SU-DHL-6 (cell line): ENCODE measurements at regions not wholly inside any gene's neighbourhood (a gene's known extent, or its start where the extent isn't known, plus 50 kb on each side); places are given as distances from the start of the nearest gene placed in this dataset.
"Not testable (repeated sequence)": the region's sequence is repeated elsewhere in the genome, so short reads cannot be mapped to it uniquely, and the experiment has no call there.

ENCODE experiments used
- H2AFZ ChIP-seq: fragments of 200-600 bp; sonication (generic); 2 replicates; pipeline ENCODE4 v1.6.1; 2014; ENCODE audit warnings: low read depth, mild to moderate bottlenecking, moderate library complexity, mixed read lengths, antibody characterized with exemption, low read length; ENCODE audit not compliant: severe bottlenecking
- H3F3A ChIP-seq: fragments of 200-600 bp; shearing (Covaris generic); 2 replicates; pipeline ENCODE4 v1.6.0; 2016; ENCODE audit warnings: antibody characterized with exemption, mild to moderate bottlenecking; ENCODE audit not compliant: insufficient read depth
- H3K27ac ChIP-seq: fragments of 200-600 bp; sonication (generic); 2 replicates; pipeline ENCODE4 v1.5.1; 2016; ENCODE audit warnings: low read depth, mild to moderate bottlenecking, low read length, moderate library complexity, mixed read lengths
- H3K27me3 ChIP-seq: fragments of 200-600 bp; sonication (generic), shearing (Covaris generic); 2 replicates; pipeline ENCODE4 v1.6.0; 2014; ENCODE audit warnings: mild to moderate bottlenecking, low read length
- H3K36me3 ChIP-seq: fragments of 200-600 bp; sonication (generic); 2 replicates; pipeline ENCODE4 v1.6.1; 2014; ENCODE audit warnings: mild to moderate bottlenecking, low read length, mixed read lengths
- H3K4me2 ChIP-seq: fragments of 300-600, 200-600 bp; shearing (Covaris generic), sonication (generic); 2 replicates; pipeline ENCODE4 v1.6.0; 2014; ENCODE audit warnings: low read length, low read depth, mild to moderate bottlenecking; ENCODE audit not compliant: poor library complexity, severe bottlenecking
- H3K4me3 ChIP-seq: fragments of 200-600 bp; sonication (generic); 2 replicates; pipeline ENCODE4 v1.5.1; 2014; ENCODE audit warnings: antibody characterized with exemption, low read length, mild to moderate bottlenecking, mixed read lengths; ENCODE audit not compliant: insufficient read depth, poor library complexity, severe bottlenecking
- H3K79me2 ChIP-seq: fragments of 200-600 bp; sonication (generic); 2 replicates; pipeline ENCODE4 v1.6.1; 2014; ENCODE audit warnings: mild to moderate bottlenecking, low read length, moderate library complexity; ENCODE audit not compliant: insufficient read depth
- H3K9ac ChIP-seq: fragments of 200-600 bp; sonication (generic); 2 replicates; pipeline ENCODE4 v1.7.0; 2014; ENCODE audit warnings: mild to moderate bottlenecking, low read length
- H3K9me2 ChIP-seq: fragments of 200-600 bp; sonication (generic); replicated peaks from 2 replicates; pipeline ENCODE4 v1.6.1; 2014; ENCODE audit warnings: low read length; ENCODE audit not compliant: insufficient read depth
- H3K9me3 ChIP-seq: fragments of 200-600 bp; sonication (generic); 2 replicates; pipeline ENCODE4 v1.6.1; 2014; ENCODE audit warnings: low read length, mixed read lengths; ENCODE audit not compliant: insufficient read depth
- H4K20me1 ChIP-seq: fragments of 200-600 bp; sonication (generic); 2 replicates; pipeline ENCODE4 v1.6.1; 2014; ENCODE audit warnings: low read depth, mild to moderate bottlenecking, antibody characterized with exemption, low read length, moderate library complexity, mixed read lengths
- EZH2phosphoT487 ChIP-seq: fragments of 200-600 bp; sonication (generic), shearing (Covaris generic); conservative IDR thresholded peaks from 2 replicates; pipeline ENCODE4 v1.6.1; 2018; ENCODE audit warnings: mild to moderate bottlenecking, antibody characterized with exemption, low read length, moderate library complexity, mixed read lengths
- TF ChIP-seq, protein P1 (sequence below): fragments of 200-600 bp; sonication (generic); IDR thresholded peaks from one replicate; pipeline ENCODE4 v1.5.1; 2017; ENCODE audit warnings: antibody characterized with exemption, mild to moderate bottlenecking, low read length, moderate library complexity; ENCODE audit not compliant: insufficient read depth, poor library complexity, severe bottlenecking

DNA sequence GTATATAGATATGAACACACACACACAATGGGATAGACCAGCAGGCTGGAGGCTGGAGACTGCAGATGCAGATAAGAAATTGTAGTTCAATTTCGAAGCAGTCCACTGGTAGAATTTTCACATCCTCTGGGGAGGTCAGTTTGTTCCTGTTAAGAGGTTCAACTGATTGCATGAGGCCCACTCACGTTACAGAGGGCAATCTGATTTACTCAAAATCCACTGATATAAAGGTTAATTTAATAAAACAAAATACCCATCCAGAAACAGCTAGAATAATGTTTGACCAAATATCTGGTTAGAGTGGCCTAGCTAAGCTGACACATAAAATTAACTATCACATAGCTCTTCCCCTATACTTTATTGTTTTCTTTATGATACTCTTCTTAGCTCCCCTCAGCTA is 162.9 kb upstream of the SMIM30 start:
- H3K4me3 ChIP-seq: no peak overlapping the region
- H4K20me1 ChIP-seq: no peaks in the 10 kb centered on the region
- H3K79me2 ChIP-seq: no peaks in the 10 kb centered on the region
- no peak overlapping the region for H2AFZ ChIP-seq
- no peaks in the 10 kb centered on the region for H3K9me3 ChIP-seq
- no peaks in the 10 kb centered on the region for H3K27me3 ChIP-seq
- TF ChIP-seq, protein P1, sequence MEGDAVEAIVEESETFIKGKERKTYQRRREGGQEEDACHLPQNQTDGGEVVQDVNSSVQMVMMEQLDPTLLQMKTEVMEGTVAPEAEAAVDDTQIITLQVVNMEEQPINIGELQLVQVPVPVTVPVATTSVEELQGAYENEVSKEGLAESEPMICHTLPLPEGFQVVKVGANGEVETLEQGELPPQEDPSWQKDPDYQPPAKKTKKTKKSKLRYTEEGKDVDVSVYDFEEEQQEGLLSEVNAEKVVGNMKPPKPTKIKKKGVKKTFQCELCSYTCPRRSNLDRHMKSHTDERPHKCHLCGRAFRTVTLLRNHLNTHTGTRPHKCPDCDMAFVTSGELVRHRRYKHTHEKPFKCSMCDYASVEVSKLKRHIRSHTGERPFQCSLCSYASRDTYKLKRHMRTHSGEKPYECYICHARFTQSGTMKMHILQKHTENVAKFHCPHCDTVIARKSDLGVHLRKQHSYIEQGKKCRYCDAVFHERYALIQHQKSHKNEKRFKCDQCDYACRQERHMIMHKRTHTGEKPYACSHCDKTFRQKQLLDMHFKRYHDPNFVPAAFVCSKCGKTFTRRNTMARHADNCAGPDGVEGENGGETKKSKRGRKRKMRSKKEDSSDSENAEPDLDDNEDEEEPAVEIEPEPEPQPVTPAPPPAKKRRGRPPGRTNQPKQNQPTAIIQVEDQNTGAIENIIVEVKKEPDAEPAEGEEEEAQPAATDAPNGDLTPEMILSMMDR: no peak
- TF ChIP-seq EZH2phosphoT487: no peak
- H3K9ac ChIP-seq: no peak overlapping the region
- no peaks in the 10 kb centered on the region for H3K9me2 ChIP-seq
- no peak overlapping the region for H3K27ac ChIP-seq
- no peaks in the 10 kb centered on the region for H3F3A ChIP-seq
- no peaks in the 10 kb centered on the region for H3K36me3 ChIP-seq
- no peak overlapping the region for H3K4me2 ChIP-seq

DNA sequence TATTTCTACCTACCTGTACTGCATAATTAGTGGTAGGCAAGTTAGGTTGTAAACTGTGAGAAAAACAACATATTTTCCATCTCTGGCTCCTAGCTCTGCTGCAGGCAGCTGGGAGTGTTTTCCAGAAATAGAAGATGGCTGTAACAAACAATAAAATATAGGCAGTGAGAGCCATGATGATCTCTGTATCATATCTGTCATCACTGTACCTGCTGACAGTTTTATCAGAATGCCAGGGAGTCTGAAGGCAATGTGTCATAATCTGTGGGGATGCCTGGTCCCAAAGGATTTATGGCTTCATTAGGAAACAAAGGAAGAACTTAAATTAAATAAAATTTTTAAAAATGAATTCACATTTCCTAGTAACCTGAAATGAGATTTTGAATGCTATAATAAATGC is 160.9 kb upstream of the SMIM30 start:
- TF ChIP-seq, protein P1: no peak
- TF ChIP-seq EZH2phosphoT487: no peak
- Histone ChIP-seq H3K4me2 (no peak overlapping the region), H3F3A (no peaks in the 10 kb centered on the region)

DNA sequence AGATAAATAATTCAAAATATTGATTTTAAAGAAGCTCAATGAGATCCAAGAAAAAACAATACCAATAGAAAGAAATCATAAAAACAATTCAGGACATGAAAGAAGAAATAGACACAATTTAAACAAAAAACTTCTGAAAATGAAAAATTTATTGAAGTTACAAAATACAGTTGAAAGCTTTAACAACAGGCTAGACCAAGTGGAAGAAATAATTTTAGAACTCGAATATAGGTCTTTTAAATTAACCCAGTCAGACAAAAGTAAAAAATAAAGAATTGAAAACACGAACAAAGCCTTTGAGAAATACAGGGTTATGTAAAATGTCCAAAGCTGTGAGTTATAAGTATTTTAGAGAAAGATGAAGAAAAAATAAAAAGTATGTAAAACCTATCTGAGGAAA is 152.4 kb upstream of the SMIM30 start:
- H4K20me1 ChIP-seq: no peaks in the 10 kb centered on the region
- no peaks in the 10 kb centered on the region for H3K79me2 ChIP-seq
- H3K9me3 ChIP-seq: no peaks in the 10 kb centered on the region; the same call in 1 of the 2 replicates
- H3F3A ChIP-seq: no peaks in the 10 kb centered on the region
- no peak overlapping the region for H3K4me3 ChIP-seq
- no peak overlapping the region for H3K4me2 ChIP-seq
- TF ChIP-seq EZH2phosphoT487: no peak
- TF ChIP-seq, protein P1: no peak
- 0 out of 2 replicates have a peak, but pooled peaks cover 3% of the 10 kb centered on the region for H3K36me3 ChIP-seq
- no peak overlapping the region for H3K27ac ChIP-seq
- H3K9ac ChIP-seq: no peak overlapping the region
- no peak overlapping the region for H2AFZ ChIP-seq
- no peaks in the 10 kb centered on the region for H3K9me2 ChIP-seq
- no peaks in the 10 kb centered on the region for H3K27me3 ChIP-seq

More for the DNA sequence above, 160.9 kb upstream of the SMIM30 start:
- H3K4me3 ChIP-seq: no peak overlapping the region
- H3K27ac ChIP-seq: no peak overlapping the region
- no peaks in the 10 kb centered on the region for H3K79me2 ChIP-seq
- H2AFZ ChIP-seq: no peak overlapping the region
- 0 out of 2 replicates have a peak, but pooled peaks cover 3% of the 10 kb centered on the region for H3K36me3 ChIP-seq
- H4K20me1 ChIP-seq: no peaks in the 10 kb centered on the region
- no peaks in the 10 kb centered on the region for H3K9me2 ChIP-seq
- no peaks in the 10 kb centered on the region for H3K9me3 ChIP-seq
- no peak overlapping the region for H3K9ac ChIP-seq
- H3K27me3 ChIP-seq: no peaks in the 10 kb centered on the region

DNA sequence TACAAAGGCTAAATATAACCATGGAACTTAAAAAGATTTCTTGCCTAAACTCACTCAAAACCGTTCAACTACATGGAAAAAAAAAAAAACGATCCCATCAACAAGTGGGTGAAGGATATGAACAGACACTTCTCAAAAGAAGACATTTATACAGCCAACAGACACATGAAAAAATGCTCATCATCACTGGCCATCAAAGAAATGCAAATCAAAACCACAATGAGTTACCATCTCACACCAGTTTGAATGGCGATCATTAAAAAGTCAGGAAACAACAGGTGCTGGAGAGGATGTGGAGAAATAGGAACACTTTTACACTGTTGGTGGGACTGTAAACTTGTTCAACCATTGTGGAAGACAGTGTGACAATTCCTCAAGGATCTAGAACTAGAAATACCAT is 151.2 kb upstream of the SMIM30 start:
- H3K36me3 ChIP-seq, H3K9me2 ChIP-seq, H3K79me2 ChIP-seq, H3K27ac ChIP-seq, H3K9ac ChIP-seq, H3K4me2 ChIP-seq, H3K27me3 ChIP-seq, H4K20me1 ChIP-seq, H3K4me3 ChIP-seq, H3F3A ChIP-seq, H3K9me3 ChIP-seq, H2AFZ ChIP-seq: not testable (repeated sequence)
